ELF-1 (cell line): ENCODE measurements at regions not wholly inside any gene's neighbourhood (a gene's known extent, or its start where the extent isn't known, plus 50 kb on each side); places are given as distances from the start of the nearest gene placed in this dataset.

ENCODE experiments used
- DNase-seq: peaks from one replicate; pipeline ENCODE4 v3.0.0-alpha.2; 2016; ENCODE audit warnings: low read depth, low spot score

GRCh38 chr2:157934684-157935377, 58.7 kb upstream of the ACVR1 start:
- DNase-seq = no peak

- DNase-seq = peak; percentile 44
Measured at GRCh38 chr2:157933160-157933920, 57.2 kb upstream of the ACVR1 start.

GRCh38 chr2:157932480-157933159, 56.5 kb upstream of the ACVR1 start:
- peak; percentile 97 for DNase-seq

GRCh38 chr2:157931542-157931941, 55.4 kb upstream of the ACVR1 start:
- no peak for DNase-seq

- DNase-seq = no peak
Measured at GRCh38 chr2:157930728-157931127, 54.6 kb upstream of the ACVR1 start.

- DNase-seq = no peak
Measured at GRCh38 chr2:157929871-157930667, 53.9 kb upstream of the ACVR1 start.

- no peak for DNase-seq
Measured at GRCh38 chr2:157928372-157928771, 52.2 kb upstream of the ACVR1 start.

- no peak for DNase-seq
Measured at GRCh38 chr2:157927155-157927554, 51.0 kb upstream of the ACVR1 start.
